GM21367 (cell line): ENCODE measurements at regions not wholly inside any gene's neighbourhood (a gene's known extent, or its start where the extent isn't known, plus 50 kb on each side); places are given as distances from the start of the nearest gene placed in this dataset.
"Not testable (repeated sequence)": the region's sequence is repeated elsewhere in the genome, so short reads cannot be mapped to it uniquely, and the experiment has no call there.

ENCODE experiments used
- ATAC-seq: cut with Tn5 transposase; IDR thresholded peaks from one replicate; pipeline ENCODE4 v1.9.1; 2021; ENCODE audit not compliant: unreplicated experiment

DNA sequence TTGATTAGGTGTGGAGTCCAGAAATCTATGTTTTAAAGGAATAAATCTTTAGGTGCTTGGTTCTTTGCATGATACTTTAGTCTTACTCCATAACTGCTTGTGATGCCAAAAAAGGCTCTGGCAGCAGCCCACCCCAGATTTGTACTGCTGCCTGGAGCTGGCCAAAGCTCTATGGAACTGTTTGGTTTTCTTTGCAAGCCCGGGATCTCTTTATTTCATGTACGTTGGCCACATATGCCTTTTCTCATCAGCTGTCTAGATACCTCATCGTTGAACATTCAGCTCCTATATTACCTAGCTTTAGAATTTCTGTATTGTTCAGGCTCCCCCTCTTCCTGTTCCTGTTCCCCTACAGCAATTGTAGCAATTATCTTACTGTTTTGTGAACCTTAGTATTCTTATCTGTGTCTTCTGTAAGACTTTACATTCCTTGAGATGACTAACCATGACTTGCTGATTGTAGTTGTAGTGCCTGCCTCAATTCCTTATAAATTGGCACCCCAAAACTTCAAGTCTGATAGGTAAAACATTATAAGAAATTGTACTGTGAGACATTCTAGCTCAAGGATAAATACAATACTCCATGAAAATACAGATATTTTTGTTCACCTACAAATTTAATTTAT is 199.4 kb upstream of the GPRIN3 start:
- ATAC-seq, result no peak

DNA sequence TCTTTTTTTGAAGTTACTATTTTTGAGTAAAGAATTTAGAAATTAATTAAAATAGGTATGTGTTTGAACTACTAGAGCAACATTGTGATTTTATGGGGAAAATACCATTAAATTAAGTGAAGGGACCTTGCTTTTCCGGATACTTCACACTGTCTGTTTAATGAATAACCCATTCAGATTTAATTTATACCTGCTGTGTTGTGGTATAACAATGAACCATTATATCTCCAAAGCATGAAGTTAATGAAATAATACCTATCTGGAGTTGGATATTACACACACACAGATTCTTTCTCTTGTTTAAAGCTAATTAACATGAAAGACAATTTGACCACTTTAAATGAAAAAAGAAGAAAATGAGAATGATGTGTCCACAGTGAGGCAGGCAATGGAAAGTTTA is 195.0 kb upstream of the GPRIN3 start:
- no peak for ATAC-seq

GRCh38 chr4:89497517-89498308 is 190.1 kb upstream of the GPRIN3 start:
- ATAC-seq, result no peak

DNA sequence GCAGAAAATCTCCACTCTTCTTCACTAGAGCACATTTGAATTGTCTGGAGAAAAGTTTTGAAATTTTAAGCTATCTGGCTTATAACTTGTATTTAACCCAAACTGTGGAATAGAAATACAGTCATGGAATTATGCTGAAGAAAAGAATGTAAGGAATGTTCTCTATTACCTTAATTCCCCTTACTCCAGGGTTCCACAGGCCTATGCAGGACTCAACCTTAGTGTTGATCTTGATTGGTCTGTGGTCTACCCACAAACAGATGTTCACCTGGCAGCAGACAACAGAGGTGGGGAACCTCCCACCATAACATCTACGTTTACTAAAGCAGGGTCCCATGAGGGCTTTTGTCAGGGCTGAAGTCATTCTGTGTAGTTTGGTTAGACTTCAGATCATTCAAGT is 189.3 kb upstream of the GPRIN3 start:
- ATAC-seq, result no peak

- ATAC-seq, result no peak
Observed at GRCh38 chr4:89493367-89493766, 185.8 kb upstream of the GPRIN3 start.

- no peak for ATAC-seq
Observed at GRCh38 chr4:89492581-89493071, 185.0 kb upstream of the GPRIN3 start.

GRCh38 chr4:89491761-89492160 is 184.2 kb upstream of the GPRIN3 start:
- ATAC-seq, result no peak

DNA sequence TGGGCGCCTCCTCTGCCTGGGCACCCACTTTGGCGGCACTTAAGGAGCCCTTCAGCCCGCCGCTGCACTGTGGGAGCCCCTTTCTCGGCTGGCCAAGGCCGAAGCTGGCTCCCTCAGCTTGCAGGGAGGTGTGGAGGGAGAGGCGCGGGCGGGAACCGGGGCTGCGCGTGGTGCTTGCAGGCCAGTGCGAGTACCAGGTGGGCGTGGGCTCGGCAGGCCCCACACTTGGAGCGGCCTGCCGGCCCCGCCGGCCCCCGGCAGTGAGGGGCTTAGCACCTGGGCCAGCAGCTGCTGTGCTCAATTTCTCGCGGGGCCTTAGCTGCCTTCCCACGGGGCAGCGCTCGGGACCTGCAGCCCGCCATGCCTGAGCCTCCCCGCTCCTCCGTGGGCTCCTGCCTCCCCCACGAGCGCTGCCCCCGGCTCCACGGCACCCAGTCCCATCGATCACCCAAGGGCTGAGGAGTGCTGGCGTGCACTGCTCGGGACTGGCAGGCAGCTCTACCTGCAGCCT is 182.4 kb upstream of the GPRIN3 start:
- not testable (repeated sequence) for ATAC-seq

GRCh38 chr4:89489338-89489771 is 181.8 kb upstream of the GPRIN3 start:
- no peak for ATAC-seq

DNA sequence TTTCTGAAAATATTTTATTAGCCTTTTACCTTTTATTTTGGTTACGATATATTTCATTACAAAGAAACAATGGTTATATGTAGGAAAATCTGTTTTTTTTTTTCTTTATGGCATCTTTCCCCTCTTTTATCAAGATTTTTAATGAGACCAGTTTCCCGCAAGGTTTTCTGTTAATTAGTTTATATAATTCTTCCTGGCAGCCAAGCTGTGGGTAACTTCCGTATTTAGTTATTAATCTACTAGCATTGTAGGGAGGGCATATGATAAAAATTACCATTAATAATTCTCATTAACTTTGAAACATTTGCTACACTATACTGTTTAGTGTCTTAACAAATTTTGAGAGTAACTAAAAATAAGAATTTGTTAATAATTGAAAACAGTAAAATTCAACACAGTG is 181.1 kb upstream of the GPRIN3 start:
- ATAC-seq, result no peak

GRCh38 chr4:89486673-89487072 is 179.1 kb upstream of the GPRIN3 start:
- ATAC-seq, result no peak

GRCh38 chr4:89486042-89486441 is 178.4 kb upstream of the GPRIN3 start:
- no peak for ATAC-seq

DNA sequence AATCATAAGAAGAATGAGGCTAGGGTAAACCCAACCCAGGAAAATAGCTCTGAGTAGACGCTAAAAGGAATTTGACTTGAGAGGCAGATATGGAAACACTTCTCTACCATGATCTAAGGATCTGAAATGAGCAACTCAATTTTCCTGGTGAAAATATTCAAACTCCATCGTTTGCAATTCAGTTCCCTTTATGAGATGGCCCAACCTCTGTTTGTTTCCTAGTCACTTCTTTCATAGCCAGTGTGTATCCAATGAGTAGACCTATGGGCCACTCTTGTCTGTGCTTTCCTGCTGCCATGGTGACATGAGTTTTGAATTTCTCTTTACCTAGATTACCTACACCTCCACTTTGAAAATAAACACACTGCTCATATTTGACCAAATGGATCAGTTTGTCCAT is 176.2 kb upstream of the GPRIN3 start:
- ATAC-seq, result no peak

- ATAC-seq, result no peak
Observed at GRCh38 chr4:89482926-89483595, 175.5 kb upstream of the GPRIN3 start.

DNA sequence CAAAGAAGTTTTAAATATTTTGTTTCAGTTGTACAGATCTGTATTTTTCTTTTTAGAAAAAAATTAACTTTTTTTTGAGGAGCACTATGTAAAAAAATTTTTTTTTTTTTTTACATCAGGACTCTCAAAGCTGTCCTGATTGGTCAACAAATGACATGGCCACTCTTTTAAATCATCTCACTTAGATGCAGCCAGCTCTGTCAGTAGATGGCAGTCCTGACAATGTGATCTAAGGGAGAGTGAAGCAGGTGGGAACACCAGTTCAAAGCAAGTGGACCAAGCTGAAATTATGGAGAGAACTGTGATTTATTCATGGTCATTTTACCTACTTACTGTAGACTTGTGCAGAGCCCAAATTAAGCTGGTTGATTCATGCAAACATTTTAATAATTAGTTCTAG is 174.7 kb upstream of the GPRIN3 start:
- ATAC-seq, result peak; percentile 95

DNA sequence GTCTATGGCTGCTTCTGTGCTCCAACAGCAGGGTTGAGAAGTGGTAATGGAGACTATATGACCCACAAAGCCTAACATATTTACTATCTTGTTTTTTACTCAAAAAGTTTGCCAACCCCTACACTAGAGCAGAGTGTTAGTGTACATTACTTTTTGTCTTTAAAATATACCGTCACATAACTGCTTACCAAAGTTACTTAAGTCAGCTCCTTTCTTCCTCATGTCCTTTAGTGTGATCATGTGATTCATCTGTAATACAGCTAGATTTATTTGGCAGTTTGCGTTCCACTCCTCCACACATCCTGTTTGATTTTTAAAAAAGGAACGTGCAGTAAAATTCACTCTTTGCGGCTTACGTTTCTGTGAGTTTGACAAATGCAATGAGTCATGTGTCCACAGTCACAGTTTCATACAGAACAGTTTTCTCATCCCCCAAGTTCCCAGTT is 162.4 kb upstream of the GPRIN3 start:
- ATAC-seq, result peak; percentile 86

- ATAC-seq, result no peak
Observed at GRCh38 chr4:89469516-89469915, 161.9 kb upstream of the GPRIN3 start.

DNA sequence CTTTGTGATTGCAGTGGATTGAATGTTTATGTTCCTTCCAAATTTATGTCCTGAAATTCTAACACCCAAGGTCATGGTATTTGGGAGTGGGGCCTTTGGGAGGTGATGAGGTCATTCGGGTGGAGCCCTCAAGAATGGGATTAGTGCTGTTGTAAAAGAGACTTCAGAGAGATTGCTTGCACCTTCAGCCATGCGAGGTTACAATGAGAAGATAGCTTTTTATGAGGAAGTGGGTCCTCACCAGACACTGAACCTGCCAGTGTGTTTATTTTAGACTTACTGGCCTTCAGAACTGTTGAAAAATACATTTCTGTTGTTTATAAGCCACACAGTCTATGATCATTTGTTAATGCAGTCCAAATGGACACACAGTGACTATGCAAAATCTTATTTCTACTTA is 161.0 kb upstream of the GPRIN3 start:
- ATAC-seq, result no peak

DNA sequence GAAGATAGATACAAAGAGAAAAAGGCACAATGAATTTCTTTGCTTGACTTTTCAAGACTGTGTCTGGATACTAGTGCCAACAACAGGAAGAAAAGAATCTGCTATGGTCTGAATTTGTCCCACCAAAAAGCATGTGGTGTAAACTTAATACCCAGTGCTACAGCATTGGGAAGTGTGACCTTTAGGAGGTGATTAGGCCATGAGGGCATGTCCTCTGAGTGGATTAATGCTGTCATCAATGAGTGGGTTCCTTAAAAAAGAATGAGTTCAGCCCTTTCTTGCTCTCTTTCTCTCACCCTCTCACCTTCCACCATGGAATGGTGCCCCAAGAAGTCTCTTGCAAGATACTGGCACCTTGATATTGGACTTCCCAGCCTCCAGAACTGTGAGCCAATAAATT is 155.7 kb upstream of the GPRIN3 start:
- ATAC-seq, result no peak

DNA sequence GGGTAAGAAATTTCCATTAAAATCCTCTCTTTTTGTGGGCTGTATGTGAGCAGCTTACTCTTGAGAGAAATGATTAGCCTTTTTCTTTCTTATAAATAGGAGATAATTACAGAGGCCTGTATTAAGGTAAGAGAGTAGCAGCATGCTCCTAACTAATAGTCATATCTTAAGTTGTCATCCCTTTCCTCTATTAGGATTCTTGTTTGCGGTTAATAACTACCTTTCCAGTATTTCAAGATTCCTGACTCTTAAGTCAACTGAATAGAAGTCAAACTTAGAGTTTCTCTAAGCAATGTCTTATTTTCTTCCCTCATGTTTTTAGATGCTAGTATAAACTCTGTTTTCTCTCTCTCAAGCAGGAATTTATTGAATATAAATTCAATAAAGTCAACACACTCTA is 139.9 kb upstream of the GPRIN3 start:
- no peak for ATAC-seq

GRCh38 chr4:89446193-89446592 is 138.6 kb upstream of the GPRIN3 start:
- ATAC-seq, result no peak

DNA sequence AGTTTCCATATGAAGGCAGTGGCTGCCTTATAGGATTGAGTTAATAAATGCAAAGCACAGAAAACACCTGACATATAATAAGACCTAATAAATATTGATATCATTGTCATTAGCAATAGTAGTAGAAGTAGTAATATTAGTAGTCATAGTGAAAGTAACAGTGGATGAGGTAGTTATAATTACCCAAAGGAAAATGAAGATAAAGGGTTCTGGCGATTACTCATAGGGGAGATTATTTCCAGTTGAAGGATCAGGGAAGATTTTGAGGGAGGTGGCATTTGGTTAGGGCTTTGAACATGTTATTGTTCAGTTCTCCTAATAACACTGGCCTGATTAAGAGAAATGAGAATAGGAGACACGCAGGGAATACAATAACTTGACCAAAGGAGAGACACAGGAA is 131.9 kb upstream of the GPRIN3 start:
- no peak for ATAC-seq
